Panc1 (cell line): ENCODE measurements at regions not wholly inside any gene's neighbourhood (a gene's known extent, or its start where the extent isn't known, plus 50 kb on each side); places are given as distances from the start of the nearest gene placed in this dataset.

ENCODE experiments used
- CTCF ChIP-seq: fragments of 450-650 bp; IDR thresholded peaks from 2 replicates; pipeline ENCODE4 v1.5.1; 2017; ENCODE audit warnings: mild to moderate bottlenecking
- POLR2AphosphoS5 ChIP-seq: IDR thresholded peaks from 2 replicates; pipeline ENCODE4 v1.6.1; 2012; ENCODE audit warnings: mild to moderate bottlenecking, low read depth, low read length, moderate library complexity
- REST ChIP-seq, 2 experiments: IDR thresholded peaks; 2 replicates each; pipeline ENCODE4 v1.6.1; 2011 to 2012; ENCODE audit warnings: low read depth in 2 of 2, control low read depth in 1 of 2, low read length in 1 of 2, mild to moderate bottlenecking in 1 of 2, moderate library complexity in 1 of 2; ENCODE audit not compliant: insufficient read depth in 1 of 2

GRCh38 chr2:193446967-193447366, 1252.2 kb upstream of the TMEFF2 start:
- TF ChIP-seq CTCF: no peak
- no peak for TF ChIP-seq REST (IDR thresholded peaks at IDR 0.05; ENCODE audit: insufficient read depth in 1 of 2, low read depth in 2 of 2, low read length in 1 of 2)
- TF ChIP-seq POLR2AphosphoS5: no peak
